A673 (cell line): ENCODE measurements at regions not wholly inside any gene's neighbourhood (a gene's known extent, or its start where the extent isn't known, plus 50 kb on each side); places are given as distances from the start of the nearest gene placed in this dataset.

Source experiments
- BruUV-seq: library from RNA; stranded (reverse); fragments of 400-500 nt; replicated peaks from 2 replicates; lab custom pipeline; 2021; lab: Mats Ljungman, UMichigan
- CTCF ChIA-PET: fragments of 300-600 bp; sonication (Branson Sonifier 250); formaldehyde crosslinking; loops from one replicate; lab custom pipeline; 2022; ENCODE audit warnings: antibody characterized with exemption; lab: Charles Lee
- POLR2A ChIA-PET: fragments of 300-600 bp; sonication (Branson Sonifier 250); formaldehyde crosslinking; loops from one replicate; lab custom pipeline; 2022; ENCODE audit warnings: antibody characterized with exemption; ENCODE audit not compliant: low non-redundant PET; lab: Charles Lee
- DNase-seq: peaks from one replicate; pipeline ENCODE4 v3.0.0-alpha.2; 2015; ENCODE audit warnings: low spot score
- H3K27ac ChIP-seq: fragments of 200-600 bp; sonication (generic); 2 replicates; pipeline ENCODE4 v1.5.1; 2016; ENCODE audit warnings: mixed run types, low read depth, mild to moderate bottlenecking, mixed read lengths, antibody characterized with exemption, low read length; ENCODE audit not compliant: poor library complexity, severe bottlenecking
- H3K27me3 ChIP-seq: fragments of 200-600 bp; sonication (generic); replicated peaks from 2 replicates; pipeline ENCODE4 v1.6.1; 2017; ENCODE audit warnings: mixed run types, low read depth, mild to moderate bottlenecking, mixed read lengths, antibody characterized with exemption, low read length; ENCODE audit not compliant: insufficient read depth, poor library complexity
- H3K36me3 ChIP-seq: fragments of 200-600 bp; sonication (generic); 2 replicates; pipeline ENCODE4 v1.6.1; 2016; ENCODE audit warnings: mixed run types, mild to moderate bottlenecking, mixed read lengths, antibody characterized with exemption, low read length; ENCODE audit not compliant: insufficient read depth, poor library complexity, severe bottlenecking
- H3K4me1 ChIP-seq: fragments of 200-600 bp; sonication (generic); 2 replicates; pipeline ENCODE4 v1.6.1; 2017; ENCODE audit warnings: mixed run types, mild to moderate bottlenecking, mixed read lengths, antibody characterized with exemption, low read length; ENCODE audit not compliant: insufficient read depth, poor library complexity, severe bottlenecking
- H3K4me3 ChIP-seq: fragments of 200-600 bp; sonication (generic); 2 replicates; pipeline ENCODE4 v1.5.1; 2016; ENCODE audit warnings: low read depth, mixed run types, mild to moderate bottlenecking, mixed read lengths, low read length; ENCODE audit not compliant: poor library complexity, severe bottlenecking
- H3K9me3 ChIP-seq: fragments of 200-600 bp; sonication (generic); 2 replicates; pipeline ENCODE4 v1.6.1; 2016; ENCODE audit warnings: mixed run types, low read depth, mild to moderate bottlenecking, mixed read lengths, antibody characterized with exemption, low read length; ENCODE audit not compliant: poor library complexity, severe bottlenecking
- EZH2 ChIP-seq: fragments of 200-600 bp; sonication (generic); IDR thresholded peaks from 2 replicates; pipeline ENCODE4 v1.6.1; 2017; ENCODE audit warnings: borderline replicate concordance, low read depth, mild to moderate bottlenecking, mixed read lengths, antibody characterized with exemption, low read length; ENCODE audit not compliant: poor library complexity, severe bottlenecking
- intact Hi-C: fragments of 100-400 bp; cut with micrococcal nuclease; formaldehyde crosslinking; loops from one replicate; pipeline ENCODE4 v1.10.0; 2022; ENCODE audit not compliant: unreplicated experiment
- TF ChIP-seq, protein P1 (sequence below): fragments of 300-800, 200-600 bp; sonication (generic); conservative IDR thresholded peaks from 2 replicates; pipeline ENCODE4 v1.5.1; 2017; ENCODE audit warnings: low read depth, mild to moderate bottlenecking, antibody characterized with exemption, low read length, moderate library complexity, mixed read lengths

DNA sequence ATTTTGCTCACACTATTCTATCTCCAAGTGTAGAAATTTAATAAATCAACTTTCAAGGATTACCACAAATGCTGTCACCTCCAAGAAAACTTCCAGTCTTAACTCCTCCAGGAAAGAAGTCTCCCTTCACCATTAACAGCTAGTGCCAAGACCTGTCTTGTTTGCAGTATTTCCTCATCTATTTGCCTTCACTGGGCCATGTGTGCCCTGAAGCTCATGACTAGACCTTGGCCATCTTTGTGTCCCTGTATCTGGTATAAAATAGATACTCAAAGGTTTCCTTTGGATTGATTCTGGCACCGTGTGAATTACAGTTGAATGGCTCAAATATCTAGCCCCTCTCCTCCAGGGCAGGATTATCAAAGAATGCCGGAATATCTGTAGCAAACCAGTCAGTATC, 346.7 kb upstream of the KLF4 start:
- peaks cover 3% of the 10 kb centered on the region for H3K9me3 ChIP-seq
- no peak overlapping the region for H3K4me3 ChIP-seq
- ChIA-PET POLR2A (no interaction called here), CTCF (no interaction called here)
- H3K27ac ChIP-seq: no peak overlapping the region
- BruUV-seq: no TSS peak
- TF ChIP-seq, protein P1, sequence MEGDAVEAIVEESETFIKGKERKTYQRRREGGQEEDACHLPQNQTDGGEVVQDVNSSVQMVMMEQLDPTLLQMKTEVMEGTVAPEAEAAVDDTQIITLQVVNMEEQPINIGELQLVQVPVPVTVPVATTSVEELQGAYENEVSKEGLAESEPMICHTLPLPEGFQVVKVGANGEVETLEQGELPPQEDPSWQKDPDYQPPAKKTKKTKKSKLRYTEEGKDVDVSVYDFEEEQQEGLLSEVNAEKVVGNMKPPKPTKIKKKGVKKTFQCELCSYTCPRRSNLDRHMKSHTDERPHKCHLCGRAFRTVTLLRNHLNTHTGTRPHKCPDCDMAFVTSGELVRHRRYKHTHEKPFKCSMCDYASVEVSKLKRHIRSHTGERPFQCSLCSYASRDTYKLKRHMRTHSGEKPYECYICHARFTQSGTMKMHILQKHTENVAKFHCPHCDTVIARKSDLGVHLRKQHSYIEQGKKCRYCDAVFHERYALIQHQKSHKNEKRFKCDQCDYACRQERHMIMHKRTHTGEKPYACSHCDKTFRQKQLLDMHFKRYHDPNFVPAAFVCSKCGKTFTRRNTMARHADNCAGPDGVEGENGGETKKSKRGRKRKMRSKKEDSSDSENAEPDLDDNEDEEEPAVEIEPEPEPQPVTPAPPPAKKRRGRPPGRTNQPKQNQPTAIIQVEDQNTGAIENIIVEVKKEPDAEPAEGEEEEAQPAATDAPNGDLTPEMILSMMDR: no peak
- TF ChIP-seq EZH2: no peak
- no peaks in the 10 kb centered on the region for H3K27me3 ChIP-seq
- intact Hi-C loops: no loop called here
- DNase-seq: no peak
- no peaks in the 10 kb centered on the region for H3K4me1 ChIP-seq
- no peaks in the 10 kb centered on the region for H3K36me3 ChIP-seq

- intact Hi-C loops: no loop called here
- ChIA-PET POLR2A (no interaction called here), CTCF (no interaction called here)
- no peak for TF ChIP-seq EZH2
- TF ChIP-seq, protein P1: no peak
- no TSS peak for BruUV-seq
- H3K4me3 ChIP-seq: no peak overlapping the region
- H3K27me3 ChIP-seq: no peaks in the 10 kb centered on the region
- DNase-seq: no peak
- H3K36me3 ChIP-seq: no peaks in the 10 kb centered on the region
- no peaks in the 10 kb centered on the region for H3K9me3 ChIP-seq
- H3K4me1 ChIP-seq: no peaks in the 10 kb centered on the region
- H3K27ac ChIP-seq: no peak overlapping the region
Measured at GRCh38 chr9:107833295-107833694, 343.7 kb upstream of the KLF4 start.

DNA sequence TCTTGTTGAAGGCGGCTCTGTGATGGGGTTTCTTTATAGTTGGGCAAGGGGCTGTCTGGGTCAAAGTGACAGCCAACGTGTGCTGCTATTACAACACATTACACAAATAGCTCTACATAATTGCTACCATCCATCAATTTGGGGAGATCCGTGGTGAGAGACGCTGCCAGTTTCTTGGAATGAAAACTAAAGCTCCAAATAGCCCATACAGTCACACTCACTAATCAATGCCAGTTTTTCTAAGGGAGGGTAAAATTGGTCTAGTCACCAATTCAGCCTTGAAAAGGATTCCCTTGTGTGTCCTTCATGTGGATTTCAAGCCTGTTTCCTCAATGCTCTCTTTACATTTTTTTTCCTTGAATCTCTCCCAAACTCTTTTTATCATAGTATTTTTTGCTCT, 343.3 kb upstream of the KLF4 start:
- BruUV-seq: no TSS peak
- CTCF ChIA-PET: no interaction called here

More for the DNA sequence above, 343.3 kb upstream of the KLF4 start:
- POLR2A ChIA-PET: no interaction called here
- Histone ChIP-seq H3K4me3 (no peak overlapping the region), H3K27me3 (no peaks in the 10 kb centered on the region), H3K27ac (no peak overlapping the region), H3K4me1 (no peaks in the 10 kb centered on the region), H3K36me3 (no peaks in the 10 kb centered on the region), H3K9me3 (no peaks in the 10 kb centered on the region)
- no peak for DNase-seq
- intact Hi-C loops: no loop called here
- no peak for TF ChIP-seq EZH2
- TF ChIP-seq, protein P1: no peak
